H1 (cell line): ENCODE measurements at regions not wholly inside any gene's neighbourhood (a gene's known extent, or its start where the extent isn't known, plus 50 kb on each side); places are given as distances from the start of the nearest gene placed in this dataset.

Experiments
- CTCF ChIA-PET: fragments of 300-600 bp; sonication (Branson Sonifier 250); formaldehyde crosslinking; loops from one replicate; lab custom pipeline; 2021; ENCODE audit not compliant: partially characterized antibody; lab: Charles Lee
- POLR2A ChIA-PET: fragments of 300-600 bp; sonication (Branson Sonifier 250); formaldehyde crosslinking; loops from one replicate; lab custom pipeline; 2021; ENCODE audit warnings: inconsistent platforms; ENCODE audit not compliant: partially characterized antibody; lab: Charles Lee
- DNase-seq, 2 experiments: peaks; one replicate each; pipeline versions ENCODE4 v3.0.0 to v3.0.0-alpha.2; 2010 to 2022; ENCODE audit warnings: low spot score in 2 of 2, low read depth in 1 of 2, mixed read lengths in 1 of 2
- FAIRE-seq: peaks from 2 replicates; lab custom pipeline; 2011; peaks lifted over from hg19 to GRCh38; lab: Jason Lieb, UNC
- H2AFZ ChIP-seq: 2 replicates; pipeline ENCODE4 v1.8.1; 2012; ENCODE audit warnings: low read length, inconsistent platforms
- H2AK5ac ChIP-seq: 2 replicates; pipeline ENCODE4 v1.6.1; 2013; ENCODE audit warnings: low read depth, low read length
- H2BK120ac ChIP-seq: replicated peaks from 2 replicates; pipeline ENCODE3; 2013; ENCODE audit warnings: low read depth, low read length, inconsistent platforms
- H2BK12ac ChIP-seq: 2 replicates; pipeline ENCODE4 v1.6.1; 2013; ENCODE audit warnings: low read depth, low read length
- H2BK15ac ChIP-seq: 2 replicates; pipeline ENCODE4 v1.6.1; 2013; ENCODE audit warnings: low read length
- H2BK20ac ChIP-seq: 2 replicates; pipeline ENCODE4 v1.6.1; 2013; ENCODE audit warnings: low read length
- H2BK5ac ChIP-seq: 2 replicates; pipeline ENCODE4 v1.6.1; 2013; ENCODE audit warnings: low read depth, low read length
- H3K14ac ChIP-seq: 2 replicates; pipeline ENCODE4 v1.6.1; 2013; ENCODE audit warnings: inconsistent platforms; ENCODE audit not compliant: insufficient read length
- H3K18ac ChIP-seq: 2 replicates; pipeline ENCODE4 v1.6.1; 2013; ENCODE audit warnings: low read length; ENCODE audit errors: extremely low read depth
- H3K23ac ChIP-seq: 2 replicates; pipeline ENCODE4 v1.6.1; 2013; ENCODE audit warnings: inconsistent platforms; ENCODE audit not compliant: insufficient read length
- H3K23me2 ChIP-seq: 2 replicates; pipeline ENCODE4 v1.6.1; 2013; ENCODE audit warnings: low read depth, low read length
- H3K27ac ChIP-seq: 2 replicates; pipeline ENCODE4 v1.6.1; 2011; ENCODE audit warnings: low read depth, low read length, inconsistent platforms
- H3K27me3 ChIP-seq, 4 experiments: replicated peaks in 1 of 4; 1 replicate in 1 of 4; 2 replicates in 3 of 4; pipeline versions ENCODE4 v1.6.1 to v1.8.1; 2011 to 2013; ENCODE audit warnings: low read length in 3 of 4, mild to moderate bottlenecking in 3 of 4, inconsistent platforms in 2 of 4, mixed read lengths in 2 of 4, moderate library complexity in 1 of 4; ENCODE audit not compliant: control insufficient read depth in 3 of 4, insufficient read depth in 3 of 4; ENCODE audit errors: extremely low read depth in 1 of 4
- H3K36me3 ChIP-seq, 4 experiments: 2 replicates each; pipeline versions ENCODE4 v1.6.1 to v1.8.1; 2011 to 2013; ENCODE audit warnings: mild to moderate bottlenecking in 4 of 4, low read length in 3 of 4, moderate library complexity in 2 of 4, control low read depth in 1 of 4, inconsistent platforms in 1 of 4; ENCODE audit not compliant: insufficient read depth in 4 of 4, control insufficient read depth in 2 of 4
- H3K4ac ChIP-seq: replicated peaks from 2 replicates; pipeline ENCODE3; 2013; ENCODE audit warnings: low read length, low read depth, mixed read lengths, inconsistent platforms; ENCODE audit not compliant: insufficient read length
- H3K4me1 ChIP-seq, 4 experiments: replicated peaks in 1 of 4; 1 replicate in 1 of 4; 2 replicates in 3 of 4; pipeline versions ENCODE4 v1.6.1 to v1.8.1; 2011 to 2013; ENCODE audit warnings: low read length in 3 of 4, inconsistent platforms in 2 of 4, mixed read lengths in 1 of 4; ENCODE audit not compliant: insufficient read depth in 4 of 4, control insufficient read depth in 3 of 4
- H3K4me2 ChIP-seq, 2 experiments: 2 replicates each; pipeline versions ENCODE4 v1.6.1 to v1.8.1; 2011 to 2013; ENCODE audit warnings: low read depth in 2 of 2, low read length in 2 of 2, control low read depth in 1 of 2, inconsistent platforms in 1 of 2, mild to moderate bottlenecking in 1 of 2; ENCODE audit not compliant: insufficient read depth in 1 of 2
- H3K4me3 ChIP-seq, 4 experiments: fragments of 200-600, 300-600 bp in 1 of 4; sonication (generic), shearing (Covaris generic), sonication (Bioruptor Twin) in 1 of 4; 2 replicates each; pipeline versions ENCODE4 v1.5.1 to v1.8.1; 2011 to 2016; ENCODE audit warnings: low read length in 4 of 4, low read depth in 3 of 4, control low read depth in 2 of 4, inconsistent platforms in 2 of 4, mild to moderate bottlenecking in 2 of 4, mixed read lengths in 1 of 4, moderate library complexity in 1 of 4; ENCODE audit not compliant: insufficient read depth in 2 of 4; ENCODE audit errors: extremely low read depth in 1 of 4
- H3K56ac ChIP-seq: replicated peaks from 2 replicates; pipeline ENCODE3; 2013; ENCODE audit warnings: low read depth, mild to moderate bottlenecking, mixed read lengths, low read length, inconsistent platforms; ENCODE audit not compliant: insufficient read length
- H3K79me1 ChIP-seq: 2 replicates; pipeline ENCODE4 v1.6.1; 2013; ENCODE audit warnings: low read depth, low read length, control low read depth
- H3K79me2 ChIP-seq, 2 experiments: 2 replicates each; pipeline versions ENCODE4 v1.6.1 to v1.8.1; 2012 to 2013; ENCODE audit warnings: low read length in 2 of 2, mild to moderate bottlenecking in 2 of 2, inconsistent platforms in 1 of 2; ENCODE audit not compliant: insufficient read depth in 2 of 2, control insufficient read depth in 1 of 2
- H3K9ac ChIP-seq, 4 experiments: replicated peaks in 1 of 4; 1 replicate in 1 of 4; 2 replicates in 3 of 4; pipeline versions ENCODE4 v1.6.1 to v1.8.1; 2011 to 2013; ENCODE audit warnings: low read depth in 3 of 4, low read length in 3 of 4, control low read depth in 2 of 4, mild to moderate bottlenecking in 2 of 4, moderate library complexity in 2 of 4, inconsistent platforms in 1 of 4; ENCODE audit errors: extremely low read depth in 1 of 4
- H3K9me3 ChIP-seq, 2 experiments: 2 replicates each; pipeline versions ENCODE4 v1.6.1 to v1.8.1; 2012 to 2013; ENCODE audit warnings: mild to moderate bottlenecking in 2 of 2, moderate library complexity in 2 of 2, control low read depth in 1 of 2, inconsistent platforms in 1 of 2, low read depth in 1 of 2, low read length in 1 of 2, mixed read lengths in 1 of 2; ENCODE audit not compliant: insufficient read depth in 2 of 2
- H4K20me1 ChIP-seq, 2 experiments: replicated peaks in 1 of 2; 2 replicates each; pipeline versions ENCODE3 to v1.8.1; 2011 to 2013; ENCODE audit warnings: inconsistent platforms in 2 of 2, low read length in 2 of 2, mild to moderate bottlenecking in 1 of 2; ENCODE audit not compliant: insufficient read depth in 2 of 2, control insufficient read depth in 1 of 2
- H4K5ac ChIP-seq: 2 replicates; pipeline ENCODE4 v1.6.1; 2013; ENCODE audit warnings: low read length, low read depth, mixed read lengths, inconsistent platforms; ENCODE audit not compliant: insufficient read length
- H4K8ac ChIP-seq: 2 replicates; pipeline ENCODE4 v1.8.0; 2013; ENCODE audit warnings: mild to moderate bottlenecking, moderate library complexity, low read length, inconsistent platforms; ENCODE audit not compliant: insufficient read depth; ENCODE audit errors: extremely low read depth
- H4K91ac ChIP-seq: replicated peaks from 2 replicates; pipeline ENCODE3; 2013; ENCODE audit warnings: low read length, mixed read lengths, inconsistent platforms; ENCODE audit not compliant: insufficient read length
- BRCA1 ChIP-seq: IDR thresholded peaks from 2 replicates; pipeline ENCODE4 v1.6.1; 2012; ENCODE audit warnings: low read depth, low read length, improper control_type of control experiment
- CEBPB ChIP-seq: IDR thresholded peaks from 2 replicates; pipeline ENCODE4 v1.6.1; 2012; ENCODE audit warnings: low read depth, low read length
- POU5F1 ChIP-seq: IDR thresholded peaks from 2 replicates; pipeline ENCODE4 v1.6.1; 2011; ENCODE audit warnings: low read depth, mild to moderate bottlenecking, low read length, moderate library complexity
- RNF2 ChIP-seq: fragments of 200-900, 300-1000 bp; sonication (generic); IDR thresholded peaks from 2 replicates; pipeline ENCODE4 v1.7.1; 2016; ENCODE audit warnings: borderline replicate concordance, low read depth, mild to moderate bottlenecking, antibody characterized with exemption, low read length; ENCODE audit not compliant: poor library complexity, severe bottlenecking; ENCODE audit errors: missing control alignments
- SIN3A ChIP-seq, 2 experiments: IDR thresholded peaks in 1 of 2; conservative IDR thresholded peaks in 1 of 2; 2 replicates each; pipeline ENCODE4 v1.6.1; 2011 to 2012; ENCODE audit warnings: low read length in 2 of 2, improper control_type of control experiment in 1 of 2, low read depth in 1 of 2, mild to moderate bottlenecking in 1 of 2
- WGBS, 2 experiments: shearing (Covaris generic) in 1 of 2; methylation state at CpG; one replicate each; pipeline versions ENCODE4 v1.1.6 to v1.1.7; 2013 to 2015; ENCODE audit warnings: low lambda C conversion rate in 2 of 2, mixed read lengths in 2 of 2, inconsistent platforms in 1 of 2, low coverage in 1 of 2, missing lambda C conversion rate in 1 of 2; ENCODE audit not compliant: insufficient replicate concordance in 2 of 2, insufficient coverage in 1 of 2, insufficient read length in 1 of 2; ENCODE audit errors: extremely low coverage in 1 of 2, missing lambda C conversion rate in 1 of 2; 5-methylcytosine and 5-hydroxymethylcytosine counted together

DNA sequence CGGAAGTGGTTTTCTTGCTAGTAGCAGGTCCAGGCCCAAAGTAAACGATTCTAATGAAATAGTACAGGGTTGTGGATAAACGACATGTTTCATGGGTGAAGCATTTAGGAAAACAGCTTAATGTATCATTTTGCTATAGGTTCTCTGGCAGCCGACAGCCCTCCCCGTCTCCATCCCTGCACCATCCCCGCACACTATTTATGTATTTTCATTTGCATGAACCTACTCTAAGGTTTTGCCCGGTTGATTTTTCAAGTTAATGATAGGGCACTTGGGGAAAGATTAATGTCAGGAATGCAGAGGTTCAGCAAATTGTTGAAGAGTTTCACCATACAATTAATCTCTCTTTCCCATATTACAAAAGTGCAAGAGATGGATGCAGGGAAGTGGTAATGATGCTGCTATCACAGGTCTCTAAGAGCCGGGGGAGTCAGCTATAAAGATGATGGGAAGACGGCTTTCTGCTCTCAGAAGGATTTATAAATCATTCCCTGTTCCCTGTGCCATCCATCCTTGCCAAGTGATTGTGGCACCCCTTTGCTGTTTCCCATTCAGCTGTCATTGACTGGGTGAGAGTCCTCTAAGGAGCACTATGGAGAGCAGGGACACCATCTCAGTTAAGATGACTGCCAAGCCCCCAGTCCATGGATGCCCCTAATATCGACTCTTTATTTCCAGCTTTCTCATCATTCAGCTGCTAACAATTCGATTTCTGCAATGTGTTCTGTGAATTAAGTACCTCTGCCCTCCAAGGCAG is 186.3 kb downstream of the IRS2 start:
- H3K79me1 ChIP-seq = no peaks in the 10 kb centered on the region
- no peaks in the 10 kb centered on the region for H3K36me3 ChIP-seq
- TF ChIP-seq RNF2 = no peak
- no peak for TF ChIP-seq BRCA1
- TF ChIP-seq POU5F1 = no peak
- TF ChIP-seq CEBPB = no peak
- no peak for TF ChIP-seq SIN3A (conservative IDR thresholded peaks at IDR 0.05 in 1 of 2, IDR thresholded peaks at IDR 0.05 in 1 of 2; ENCODE audit: low read depth in 1 of 2, low read length in 2 of 2)

More for the DNA sequence above, 186.3 kb downstream of the IRS2 start:
- Histone ChIP-seq H2AFZ (no peak overlapping the region), H3K4me2 (no peak overlapping the region), H2BK120ac (no peak overlapping the region), H3K4me1 (no peaks in the 10 kb centered on the region; a peak in 1 of 7 replicates), H4K8ac (no peak overlapping the region), H2BK15ac (no peak overlapping the region), H3K4ac (no peak overlapping the region), H3K27me3 (no peaks in the 10 kb centered on the region), H2AK5ac (no peak overlapping the region), H3K14ac (no peak overlapping the region), H3K56ac (no peak overlapping the region), H3K23me2 (no peaks in the 10 kb centered on the region), H4K91ac (no peak overlapping the region), H4K20me1 (no peaks in the 10 kb centered on the region), H2BK12ac (no peak overlapping the region), H3K9ac (peak overlapping the region in 1 of 4 experiments; percentile 34; a peak in 1 of 7 replicates), H3K79me2 (no peaks in the 10 kb centered on the region), H3K27ac (no peak overlapping the region), H2BK5ac (no peak overlapping the region), H4K5ac (no peak overlapping the region), H3K4me3 (no peak overlapping the region), H3K18ac (no peak overlapping the region), H2BK20ac (no peak overlapping the region), H3K9me3 (no peaks in the 10 kb centered on the region), H3K23ac (no peak overlapping the region)
- ChIA-PET POLR2A (no interaction called here), CTCF (interaction anchor here (2.5 kb wide), 1 partner anchor 11 kb away, joined by 18 read pairs; no protein-coding TSS in a partner anchor)
- no peak for DNase-seq
- FAIRE-seq = no peak
- 90% methylated on average over 11 of the region's 11 CpGs; no CpG with 5 or more reads in 1 of the 2 experiments for WGBS, 2 experiments
